Astrocyte (in vitro differentiated cells and primary cell): ENCODE measurements at regions not wholly inside any gene's neighbourhood (a gene's known extent, or its start where the extent isn't known, plus 50 kb on each side); places are given as distances from the start of the nearest gene placed in this dataset.

Experiments used
- CTCF ChIP-seq: IDR thresholded peaks from 2 replicates; pipeline ENCODE4 v1.5.1; 2011; ENCODE audit warnings: low read depth, mild to moderate bottlenecking, inconsistent platforms, low read length, moderate library complexity; ENCODE audit not compliant: insufficient read depth
- EZH2 ChIP-seq: IDR thresholded peaks from 2 replicates; pipeline ENCODE4 v1.6.1; 2012; ENCODE audit warnings: mild to moderate bottlenecking, low read length, inconsistent platforms; ENCODE audit not compliant: insufficient read depth

GRCh38 chr7:79547132-79547531, 93.7 kb upstream of the MAGI2 start:
- TF ChIP-seq CTCF (no peak), EZH2 (no peak)
